ENCODE measurements at regions not wholly inside any gene's neighbourhood (a gene's known extent, or its start where the extent isn't known, plus 50 kb on each side); places are given as distances from the start of the nearest gene placed in this dataset.

DNA sequence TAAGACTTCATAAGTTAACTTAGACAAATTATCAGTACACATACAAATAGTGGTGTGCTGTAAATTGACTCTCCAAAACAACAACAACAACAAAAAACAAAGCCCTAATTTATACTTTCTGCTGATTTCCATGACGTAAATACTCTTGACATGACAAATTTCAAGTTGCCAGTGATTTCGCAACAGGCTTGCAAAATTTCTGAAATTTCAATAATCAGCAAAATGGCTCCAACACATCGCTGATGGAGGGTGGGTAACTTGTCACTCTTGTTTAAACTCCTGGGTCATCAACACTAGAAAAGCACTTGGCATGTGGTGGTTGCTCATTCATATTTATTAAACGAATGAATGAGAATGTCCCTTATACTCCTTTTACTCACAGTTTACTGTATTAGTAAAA, 205.2 kb upstream of the SATB1 start:
- TF ChIP-seq, protein P1, sequence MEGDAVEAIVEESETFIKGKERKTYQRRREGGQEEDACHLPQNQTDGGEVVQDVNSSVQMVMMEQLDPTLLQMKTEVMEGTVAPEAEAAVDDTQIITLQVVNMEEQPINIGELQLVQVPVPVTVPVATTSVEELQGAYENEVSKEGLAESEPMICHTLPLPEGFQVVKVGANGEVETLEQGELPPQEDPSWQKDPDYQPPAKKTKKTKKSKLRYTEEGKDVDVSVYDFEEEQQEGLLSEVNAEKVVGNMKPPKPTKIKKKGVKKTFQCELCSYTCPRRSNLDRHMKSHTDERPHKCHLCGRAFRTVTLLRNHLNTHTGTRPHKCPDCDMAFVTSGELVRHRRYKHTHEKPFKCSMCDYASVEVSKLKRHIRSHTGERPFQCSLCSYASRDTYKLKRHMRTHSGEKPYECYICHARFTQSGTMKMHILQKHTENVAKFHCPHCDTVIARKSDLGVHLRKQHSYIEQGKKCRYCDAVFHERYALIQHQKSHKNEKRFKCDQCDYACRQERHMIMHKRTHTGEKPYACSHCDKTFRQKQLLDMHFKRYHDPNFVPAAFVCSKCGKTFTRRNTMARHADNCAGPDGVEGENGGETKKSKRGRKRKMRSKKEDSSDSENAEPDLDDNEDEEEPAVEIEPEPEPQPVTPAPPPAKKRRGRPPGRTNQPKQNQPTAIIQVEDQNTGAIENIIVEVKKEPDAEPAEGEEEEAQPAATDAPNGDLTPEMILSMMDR (IDR thresholded peaks at IDR 0.05; ENCODE audit: low read length): no peak
- TF ChIP-seq EZH2 (IDR thresholded peaks at IDR 0.05; ENCODE audit: borderline replicate concordance, low read length): no peak
